WI38 (cell line): ENCODE measurements at regions not wholly inside any gene's neighbourhood (a gene's known extent, or its start where the extent isn't known, plus 50 kb on each side); places are given as distances from the start of the nearest gene placed in this dataset.

ENCODE experiments used
- H3K4me3 ChIP-seq: 2 replicates; pipeline ENCODE4 v1.5.1; 2011; ENCODE audit warnings: low read depth, mild to moderate bottlenecking, control low read depth, low read length
- CTCF ChIP-seq: IDR thresholded peaks from 2 replicates; pipeline ENCODE4 v1.5.1; 2012; ENCODE audit warnings: low read depth, mild to moderate bottlenecking, control low read depth, low read length

DNA sequence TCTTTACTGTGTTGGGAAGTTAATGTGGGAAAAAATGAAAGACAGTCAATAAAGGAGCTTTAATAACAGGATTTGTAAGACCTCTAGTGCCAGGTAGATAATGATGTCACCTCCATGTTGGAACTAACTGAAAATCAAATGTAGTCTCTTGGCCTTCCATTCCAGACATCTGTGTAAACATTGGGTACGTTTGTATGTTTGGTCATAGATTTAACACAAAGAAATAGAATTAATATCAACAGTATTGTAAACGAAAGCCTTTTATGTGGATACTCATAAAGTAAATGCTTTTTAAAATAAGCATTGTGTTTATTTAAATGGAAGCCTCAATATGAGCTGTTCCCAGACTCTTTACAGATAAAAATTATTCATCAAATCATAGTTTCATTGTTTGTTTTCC lies 605.7 kb downstream of the METTL15 start:
- TF ChIP-seq CTCF, result no peak
- H3K4me3 ChIP-seq, result no peak overlapping the region

DNA sequence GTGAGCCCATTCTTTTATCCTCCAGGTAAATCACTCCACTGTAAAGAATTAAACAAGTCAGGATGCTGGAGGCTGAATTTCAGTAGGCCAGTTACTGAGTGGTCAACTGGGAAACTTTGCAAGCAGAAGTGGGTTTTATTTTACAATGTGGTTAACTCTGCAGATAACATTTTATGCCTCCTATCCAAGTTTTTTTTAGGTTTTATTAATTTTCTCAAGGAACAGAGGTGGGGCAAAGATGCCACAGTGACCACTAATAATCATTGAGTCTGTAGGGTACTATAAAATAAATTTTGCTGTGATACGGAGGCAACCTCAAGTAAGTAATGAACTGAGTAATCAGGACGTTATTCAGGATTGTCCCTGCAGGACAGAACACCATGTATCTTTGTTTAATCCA lies 599.9 kb downstream of the METTL15 start:
- no peak overlapping the region for H3K4me3 ChIP-seq
- no peak for TF ChIP-seq CTCF

GRCh38 chr11:28704801-28705200 lies 596.6 kb downstream of the METTL15 start:
- TF ChIP-seq CTCF, result no peak
- no peak overlapping the region for H3K4me3 ChIP-seq

DNA sequence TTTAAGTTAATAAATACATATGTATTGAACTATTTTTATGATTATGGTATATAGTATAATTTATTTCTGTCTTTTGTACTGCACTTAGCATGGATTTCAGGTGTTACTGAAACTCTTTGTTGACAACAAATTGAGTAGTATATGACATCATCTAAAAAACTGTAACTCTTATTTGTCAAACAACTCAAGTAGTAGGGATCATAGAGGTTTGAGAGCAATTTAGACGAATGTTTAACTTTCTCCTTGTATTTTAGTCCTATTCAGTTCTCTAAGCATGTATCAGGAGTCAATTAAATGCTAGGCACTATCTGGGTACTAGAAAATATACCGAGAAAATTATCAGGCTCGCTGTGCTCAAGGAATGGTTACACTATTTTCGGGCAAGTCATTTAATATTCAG lies 595.2 kb downstream of the METTL15 start:
- no peak overlapping the region for H3K4me3 ChIP-seq
- TF ChIP-seq CTCF, result no peak

- no peak overlapping the region for H3K4me3 ChIP-seq
- no peak for TF ChIP-seq CTCF
These were observed 594.7 kb downstream of the METTL15 start for GRCh38 chr11:28702871-28703270.

- no peak overlapping the region for H3K4me3 ChIP-seq
These were observed 594.2 kb downstream of the METTL15 start for GRCh38 chr11:28702450-28702790.

DNA sequence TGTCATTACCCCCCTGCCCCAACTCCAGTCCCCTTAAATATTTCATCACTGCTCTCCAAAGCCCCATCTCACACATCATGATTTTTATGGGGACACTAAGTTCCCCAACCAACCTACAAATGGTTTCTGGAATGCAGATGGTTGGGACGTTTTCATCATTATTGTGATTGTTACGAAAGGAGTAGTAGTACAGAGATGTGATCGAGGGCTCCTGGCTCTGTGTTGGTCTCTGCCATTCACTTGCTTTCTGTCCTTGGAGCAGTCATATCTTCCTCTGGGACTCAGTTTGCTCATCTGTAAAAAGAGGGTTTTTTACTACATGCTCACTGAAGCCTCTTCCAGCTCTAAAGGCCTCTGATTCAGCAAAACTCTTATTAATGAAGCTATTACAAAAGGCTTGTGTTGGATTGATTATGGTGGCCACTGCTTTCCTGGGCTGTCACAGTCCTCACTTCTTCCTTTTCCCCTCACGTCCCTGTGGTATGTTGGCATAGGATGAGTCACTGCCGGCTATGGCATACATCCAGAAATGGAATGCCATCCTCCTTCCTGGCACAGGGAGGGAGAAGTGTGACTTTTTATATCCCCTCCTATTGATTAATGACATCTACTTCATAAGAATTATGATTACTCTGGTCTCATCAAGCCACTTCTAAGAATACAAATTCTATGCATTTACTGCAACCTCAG lies 593.7 kb downstream of the METTL15 start:
- no peak overlapping the region for H3K4me3 ChIP-seq
- TF ChIP-seq CTCF, result no peak

More at GRCh38 chr11:28702450-28702790, 594.2 kb downstream of the METTL15 start:
- no peak for TF ChIP-seq CTCF
